HG03442 (cell line): ENCODE measurements at regions not wholly inside any gene's neighbourhood (a gene's known extent, or its start where the extent isn't known, plus 50 kb on each side); places are given as distances from the start of the nearest gene placed in this dataset.

ENCODE experiments used
- ATAC-seq: cut with Tn5 transposase; IDR thresholded peaks from one replicate; pipeline ENCODE4 v1.9.1; 2021; ENCODE audit warnings: mild to moderate bottlenecking, moderate library complexity; ENCODE audit not compliant: unreplicated experiment

- no peak for ATAC-seq
Measured at GRCh38 chr2:122739732-122740593, 984.5 kb downstream of the TSN start.

DNA sequence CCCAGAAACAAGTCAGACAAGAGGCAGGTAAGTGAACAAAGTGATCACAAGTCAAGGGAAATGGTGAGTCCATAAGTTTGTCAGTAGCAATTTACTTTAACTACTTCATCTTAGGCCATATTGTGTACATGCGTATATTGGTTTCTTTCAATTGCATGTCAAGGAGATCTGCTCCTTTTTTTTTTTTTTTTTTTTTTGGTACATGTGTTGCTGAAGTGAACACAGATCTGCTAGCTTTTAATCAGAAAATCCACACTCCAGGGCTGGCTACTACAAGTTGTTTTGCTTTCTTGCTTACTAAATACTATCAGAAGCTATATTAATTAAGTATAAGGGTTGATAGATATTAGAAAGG lies 985.1 kb downstream of the TSN start:
- no peak for ATAC-seq

GRCh38 chr2:122741403-122741802 lies 986.0 kb downstream of the TSN start:
- no peak for ATAC-seq

- ATAC-seq: no peak
Measured at GRCh38 chr2:122743021-122743675, 987.7 kb downstream of the TSN start.

- ATAC-seq: no peak
Measured at GRCh38 chr2:122745603-122746002, 990.2 kb downstream of the TSN start.

DNA sequence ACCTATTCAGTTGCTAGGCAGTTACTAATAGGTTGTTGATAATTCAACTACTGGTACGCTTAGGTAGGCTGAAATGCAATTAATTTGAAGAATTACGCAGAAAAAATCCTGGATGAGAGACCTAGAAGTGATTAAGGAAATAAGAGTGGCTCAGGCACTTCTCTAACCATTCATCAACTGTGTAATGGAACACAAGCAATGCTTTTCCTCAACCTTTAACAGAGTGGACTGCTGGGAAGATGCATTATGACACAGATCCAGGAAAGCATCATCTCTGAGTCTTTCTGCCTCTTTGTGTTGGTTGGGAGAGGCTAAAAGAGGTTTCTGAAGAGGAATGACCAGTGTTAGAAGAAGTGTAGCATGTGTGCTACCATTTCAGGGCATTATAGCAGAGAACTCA lies 992.2 kb downstream of the TSN start:
- ATAC-seq: no peak

GRCh38 chr2:122748552-122749011 lies 993.1 kb downstream of the TSN start:
- no peak for ATAC-seq

- ATAC-seq: no peak
Measured at GRCh38 chr2:122749405-122749804, 994.0 kb downstream of the TSN start.

DNA sequence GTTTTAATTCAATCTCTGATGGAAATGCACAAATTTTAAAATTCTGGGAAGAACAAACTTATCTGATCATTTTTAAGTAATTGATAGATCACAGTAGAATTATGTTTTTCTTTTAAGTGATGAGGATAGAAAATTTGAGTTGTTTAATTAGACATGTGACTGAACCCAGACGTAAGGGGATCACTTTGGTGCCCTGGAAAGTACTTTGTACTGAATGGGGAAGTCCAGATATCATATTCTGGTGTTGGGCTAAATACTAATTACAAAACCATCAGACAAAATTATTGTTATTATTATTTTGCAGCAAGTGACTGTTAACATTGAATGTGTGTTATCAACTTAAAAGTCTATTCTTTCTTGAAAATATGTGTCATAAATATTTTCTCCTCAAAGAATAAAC lies 994.6 kb downstream of the TSN start:
- no peak for ATAC-seq

- no peak for ATAC-seq
Measured at GRCh38 chr2:122750808-122751207, 995.4 kb downstream of the TSN start.

DNA sequence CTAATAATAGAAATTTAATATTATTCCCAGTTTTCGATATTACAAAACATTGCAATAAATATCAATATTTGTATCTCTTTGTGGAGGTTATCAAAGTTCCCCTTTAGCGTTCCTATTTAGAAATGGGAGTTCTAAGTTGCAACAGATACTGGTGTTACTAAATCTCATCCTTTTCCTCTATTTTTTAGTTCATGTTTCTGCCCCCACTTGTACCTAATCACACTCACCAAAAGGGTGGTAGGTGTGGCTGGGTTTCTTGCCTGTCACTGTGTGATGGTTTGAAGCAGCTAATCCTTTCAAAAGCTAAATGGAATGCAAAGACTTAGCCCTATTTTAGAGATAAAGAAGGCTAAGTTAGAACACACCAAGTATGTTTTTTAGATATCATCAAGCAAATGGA lies 997.9 kb downstream of the TSN start:
- ATAC-seq: no peak

GRCh38 chr2:122754561-122754960 lies 999.1 kb downstream of the TSN start:
- no peak for ATAC-seq

GRCh38 chr2:122755281-122755780 lies 999.9 kb downstream of the TSN start:
- no peak for ATAC-seq

DNA sequence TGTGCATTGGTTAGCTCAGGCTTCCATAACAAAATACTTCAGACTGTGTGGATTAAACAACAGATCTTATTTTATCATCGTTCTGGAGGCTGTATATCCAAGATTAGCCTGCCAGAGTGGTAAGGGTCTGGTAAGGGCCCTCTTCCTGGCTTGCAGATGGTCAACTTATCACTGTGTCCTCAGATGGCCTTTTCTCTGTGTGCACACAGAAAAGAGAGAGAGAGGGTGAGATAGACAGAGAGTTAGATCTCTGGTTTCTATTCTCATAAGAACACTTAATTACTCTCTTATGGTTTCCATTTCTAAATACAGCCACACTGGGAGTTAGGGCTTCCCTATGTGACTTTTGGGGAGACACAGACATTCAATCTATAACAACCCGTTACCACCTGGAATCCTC lies 1003.5 kb downstream of the TSN start:
- no peak for ATAC-seq

- ATAC-seq: no peak
Measured at GRCh38 chr2:122764014-122764413, 1008.6 kb downstream of the TSN start.

- ATAC-seq: no peak
Measured at GRCh38 chr2:122780251-122780650, 1024.8 kb downstream of the TSN start.

DNA sequence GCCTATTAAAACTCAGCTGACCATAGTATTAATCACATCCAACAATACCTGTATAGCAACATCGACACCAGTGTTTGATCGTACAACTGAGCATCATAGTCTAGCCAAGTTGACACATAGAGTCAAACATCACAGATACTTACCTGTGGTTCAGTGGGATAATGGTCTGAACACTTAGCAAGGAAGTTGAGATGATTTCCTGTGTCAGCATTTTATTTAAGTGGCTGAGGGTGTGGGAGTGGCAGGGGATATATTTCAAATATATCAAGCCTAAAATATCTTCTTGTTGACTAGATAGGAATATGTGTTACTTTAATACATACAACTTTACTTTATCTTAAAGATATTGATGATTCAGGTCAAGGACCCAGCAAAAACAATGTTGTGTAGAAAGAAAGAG lies 1038.6 kb downstream of the TSN start:
- no peak for ATAC-seq

- ATAC-seq: no peak
Measured at GRCh38 chr2:122795763-122796162, 1040.3 kb downstream of the TSN start.

DNA sequence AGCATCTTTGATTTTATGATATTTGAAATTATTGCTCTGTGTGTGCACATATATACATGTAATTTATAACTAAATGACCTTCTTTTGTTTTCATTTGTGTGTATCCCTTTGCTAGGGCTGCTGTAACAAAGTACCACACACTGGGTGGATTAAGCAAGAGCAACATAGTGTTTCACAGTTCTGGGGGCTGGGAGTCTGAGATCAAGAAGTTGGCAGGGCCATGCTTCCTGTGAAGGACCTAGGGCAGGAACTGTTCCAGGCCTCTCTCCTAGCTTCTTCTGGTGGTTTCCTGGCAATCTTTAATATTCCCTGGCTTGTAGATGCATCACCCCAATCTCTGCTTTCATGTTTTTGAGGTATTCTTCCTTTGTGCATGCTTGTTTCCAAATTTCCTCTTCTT lies 1043.9 kb downstream of the TSN start:
- no peak for ATAC-seq

DNA sequence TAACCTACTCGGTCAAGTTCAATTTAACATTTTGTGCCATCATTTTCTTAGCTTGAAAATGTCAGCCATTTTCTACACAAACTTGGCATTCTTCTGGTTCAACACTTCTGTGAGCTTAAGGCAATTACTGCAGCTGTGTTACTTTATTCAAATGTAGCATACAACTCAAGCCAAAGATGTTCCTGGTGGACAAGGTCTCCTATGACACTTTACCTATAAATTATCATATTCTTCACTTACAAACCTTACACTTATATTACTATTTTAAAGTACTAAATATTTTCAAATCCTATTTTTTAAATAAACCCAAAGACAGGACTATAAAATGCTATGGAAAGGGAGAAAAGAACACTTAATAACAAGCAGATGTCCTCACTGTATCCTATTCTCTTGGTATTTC lies 1045.3 kb downstream of the TSN start:
- no peak for ATAC-seq

GRCh38 chr2:122804494-122804893 lies 1049.0 kb downstream of the TSN start:
- no peak for ATAC-seq

DNA sequence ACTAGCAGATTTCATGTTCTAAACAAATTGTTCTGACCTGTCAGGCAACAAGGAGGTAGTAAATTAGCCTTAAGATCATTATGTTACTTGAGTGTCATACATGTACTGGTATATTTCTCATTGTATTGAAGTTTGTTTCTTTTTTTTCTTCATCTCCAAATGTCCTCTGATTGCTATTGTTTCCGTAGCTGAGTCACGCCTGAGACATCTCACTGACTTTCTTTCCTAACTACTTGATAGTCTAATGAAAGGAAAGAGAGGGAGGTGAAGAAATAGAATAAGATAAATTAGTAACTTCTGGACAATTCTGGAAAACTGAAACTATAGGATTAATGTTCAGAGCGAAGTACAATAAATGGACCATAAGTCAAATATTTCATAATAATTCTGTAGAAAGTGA lies 1049.9 kb downstream of the TSN start:
- ATAC-seq: no peak
